ENCODE measurements at regions not wholly inside any gene's neighbourhood (a gene's known extent, or its start where the extent isn't known, plus 50 kb on each side); places are given as distances from the start of the nearest gene placed in this dataset.

GRCh38 chr18:62457877-62458276 lies 64.9 kb upstream of the ZCCHC2 start:
- H3K27me3 ChIP-seq (ENCODE audit: insufficient read depth, low read length): peaks cover 8% of the 10 kb centered on the region
- TF ChIP-seq CTCF (IDR thresholded peaks at IDR 0.05; ENCODE audit: insufficient read depth, low read depth, low read length) (no peak), EZH2 (IDR thresholded peaks at IDR 0.05; ENCODE audit: insufficient read depth, low read length) (no peak)
- H3K4me1 ChIP-seq (ENCODE audit: insufficient read depth, low read length): no peaks in the 10 kb centered on the region
- H3K9ac ChIP-seq (ENCODE audit: low read length): no peak overlapping the region
- no peak overlapping the region for H3K27ac ChIP-seq (ENCODE audit: low read depth, low read length)
- H4K20me1 ChIP-seq (ENCODE audit: insufficient read depth, low read length): no peaks in the 10 kb centered on the region
- H3K4me2 ChIP-seq (ENCODE audit: low read length): no peak overlapping the region
- Mint-ChIP-seq H3K27ac (ENCODE audit: unreplicated experiment) (no peak overlapping the region), H3K4me3 (ENCODE audit: unreplicated experiment) (no peak overlapping the region), H3K4me1 (ENCODE audit: low read depth, unreplicated experiment) (peaks cover 3% of the 10 kb centered on the region), H3K9me3 (ENCODE audit: unreplicated experiment) (no peaks in the 10 kb centered on the region), H3K27me3 (ENCODE audit: low read depth, unreplicated experiment) (no peaks in the 10 kb centered on the region), H3K36me3 (ENCODE audit: low read depth, unreplicated experiment) (no peaks in the 10 kb centered on the region)
- H3K36me3 ChIP-seq (ENCODE audit: insufficient read depth, low read length): no peaks in the 10 kb centered on the region
- no peak for DNase-seq (ENCODE audit: low read depth)
- H2AFZ ChIP-seq (ENCODE audit: low read depth, low read length): no peak overlapping the region
- H3K9me3 ChIP-seq (ENCODE audit: insufficient read depth, low read depth, low read length): no peaks in the 10 kb centered on the region
- no peaks in the 10 kb centered on the region for H3K79me2 ChIP-seq (ENCODE audit: insufficient read depth, low read length)
- H3K4me3 ChIP-seq (ENCODE audit: insufficient read depth, low read depth, low read length): no peak overlapping the region
- no peak for FAIRE-seq

- no peak overlapping the region for H3K4me3 Mint-ChIP-seq (ENCODE audit: unreplicated experiment)
- Histone ChIP-seq H3K4me1 (ENCODE audit: insufficient read depth, low read length) (no peaks in the 10 kb centered on the region), H3K79me2 (ENCODE audit: insufficient read depth, low read length) (no peaks in the 10 kb centered on the region), H3K4me2 (ENCODE audit: low read length) (no peak overlapping the region), H3K9ac (ENCODE audit: low read length) (no peak overlapping the region), H3K27me3 (ENCODE audit: insufficient read depth, low read length) (peaks cover 7% of the 10 kb centered on the region), H3K9me3 (ENCODE audit: insufficient read depth, low read depth, low read length) (no peaks in the 10 kb centered on the region), H3K36me3 (ENCODE audit: insufficient read depth, low read length) (no peaks in the 10 kb centered on the region), H3K4me3 (ENCODE audit: insufficient read depth, low read depth, low read length) (no peak overlapping the region), H3K27ac (ENCODE audit: low read depth, low read length) (no peak overlapping the region), H4K20me1 (ENCODE audit: insufficient read depth, low read length) (no peaks in the 10 kb centered on the region), H2AFZ (ENCODE audit: low read depth, low read length) (no peak overlapping the region)
- H3K4me1 Mint-ChIP-seq (ENCODE audit: low read depth, unreplicated experiment): peaks cover 3% of the 10 kb centered on the region
- no peaks in the 10 kb centered on the region for H3K9me3 Mint-ChIP-seq (ENCODE audit: unreplicated experiment)
- H3K27me3 Mint-ChIP-seq (ENCODE audit: low read depth, unreplicated experiment): no peaks in the 10 kb centered on the region
- FAIRE-seq (no peak), DNase-seq (ENCODE audit: low read depth) (no peak)
- no peaks in the 10 kb centered on the region for H3K36me3 Mint-ChIP-seq (ENCODE audit: low read depth, unreplicated experiment)
- TF ChIP-seq EZH2 (IDR thresholded peaks at IDR 0.05; ENCODE audit: insufficient read depth, low read length) (no peak), CTCF (IDR thresholded peaks at IDR 0.05; ENCODE audit: insufficient read depth, low read depth, low read length) (no peak)
- H3K27ac Mint-ChIP-seq (ENCODE audit: unreplicated experiment): no peak overlapping the region
Observed at GRCh38 chr18:62458346-62458745, 64.5 kb upstream of the ZCCHC2 start.

GRCh38 chr18:62458868-62459716 lies 63.7 kb upstream of the ZCCHC2 start:
- no peak overlapping the region for H3K4me2 ChIP-seq (ENCODE audit: low read length)
- H2AFZ ChIP-seq (ENCODE audit: low read depth, low read length): no peak overlapping the region
- no peak overlapping the region for H3K4me3 ChIP-seq (ENCODE audit: insufficient read depth, low read depth, low read length)
- FAIRE-seq (no peak), DNase-seq (ENCODE audit: low read depth) (no peak)
- no peaks in the 10 kb centered on the region for H3K9me3 Mint-ChIP-seq (ENCODE audit: unreplicated experiment)
- no peak overlapping the region for H3K9ac ChIP-seq (ENCODE audit: low read length)
- no peak overlapping the region for H3K27ac Mint-ChIP-seq (ENCODE audit: unreplicated experiment)
- H3K27ac ChIP-seq (ENCODE audit: low read depth, low read length): no peak overlapping the region
- TF ChIP-seq CTCF (IDR thresholded peaks at IDR 0.05; ENCODE audit: insufficient read depth, low read depth, low read length): no peak
- TF ChIP-seq EZH2 (IDR thresholded peaks at IDR 0.05; ENCODE audit: insufficient read depth, low read length): no peak
- H3K27me3 Mint-ChIP-seq (ENCODE audit: low read depth, unreplicated experiment): no peaks in the 10 kb centered on the region
- no peaks in the 10 kb centered on the region for H3K36me3 Mint-ChIP-seq (ENCODE audit: low read depth, unreplicated experiment)
- peaks cover 3% of the 10 kb centered on the region for H3K4me1 Mint-ChIP-seq (ENCODE audit: low read depth, unreplicated experiment)
- no peaks in the 10 kb centered on the region for H4K20me1 ChIP-seq (ENCODE audit: insufficient read depth, low read length)
- no peaks in the 10 kb centered on the region for H3K9me3 ChIP-seq (ENCODE audit: insufficient read depth, low read depth, low read length)
- no peaks in the 10 kb centered on the region for H3K4me1 ChIP-seq (ENCODE audit: insufficient read depth, low read length)
- no peaks in the 10 kb centered on the region for H3K36me3 ChIP-seq (ENCODE audit: insufficient read depth, low read length)
- H3K27me3 ChIP-seq (ENCODE audit: insufficient read depth, low read length): peaks cover 6% of the 10 kb centered on the region
- no peaks in the 10 kb centered on the region for H3K79me2 ChIP-seq (ENCODE audit: insufficient read depth, low read length)
- H3K4me3 Mint-ChIP-seq (ENCODE audit: unreplicated experiment): no peak overlapping the region
